GM23338 (cell line): ENCODE measurements at regions not wholly inside any gene's neighbourhood (a gene's known extent, or its start where the extent isn't known, plus 50 kb on each side); places are given as distances from the start of the nearest gene placed in this dataset.

ENCODE experiments used
- ATAC-seq: fragments of 200-7000 bp; cut with Tn5 transposase; 3 replicates; pipeline ENCODE4 v1.9.1; 2020
- DNase-seq: peaks from one replicate; pipeline ENCODE4 v3.0.0-alpha.2; 2015; ENCODE audit warnings: low spot score
- H2AFZ ChIP-seq: fragments of 200-600 bp; sonication (generic); 2 replicates; pipeline ENCODE4 v1.8.0; 2016; ENCODE audit warnings: antibody characterized with exemption, mild to moderate bottlenecking, moderate library complexity
- H3F3A ChIP-seq: fragments of 200-600 bp; sonication (generic); replicated peaks from 2 replicates; pipeline ENCODE4 v1.8.0; 2017; ENCODE audit warnings: antibody characterized with exemption, mixed run types, low read depth
- H3K27ac ChIP-seq: fragments of 200-600 bp; sonication (generic); 2 replicates; pipeline ENCODE4 v1.6.1; 2016; ENCODE audit warnings: low read depth
- H3K27me3 ChIP-seq: fragments of 200-600 bp; sonication (generic); 2 replicates; pipeline ENCODE4 v1.8.0; 2016; ENCODE audit warnings: mild to moderate bottlenecking, mixed run types, moderate library complexity; ENCODE audit not compliant: insufficient read depth
- H3K36me3 ChIP-seq: fragments of 200-600 bp; sonication (generic); 2 replicates; pipeline ENCODE4 v1.8.0; 2016; ENCODE audit warnings: mild to moderate bottlenecking; ENCODE audit not compliant: insufficient read depth
- H3K4me1 ChIP-seq: fragments of 200-600 bp; sonication (generic); 2 replicates; pipeline ENCODE4 v1.8.0; 2016; ENCODE audit warnings: mild to moderate bottlenecking, moderate library complexity; ENCODE audit not compliant: insufficient read depth
- H3K4me2 ChIP-seq: fragments of 200-600 bp; sonication (generic); 2 replicates; pipeline ENCODE4 v1.7.1; 2017; ENCODE audit warnings: mixed run types
- H3K4me3 ChIP-seq: fragments of 200-600 bp; sonication (generic); 2 replicates; pipeline ENCODE4 v1.6.1; 2016; ENCODE audit warnings: mixed run types
- H3K79me2 ChIP-seq: fragments of 200-600 bp; sonication (generic); replicated peaks from 2 replicates; pipeline ENCODE4 v1.8.0; 2017; ENCODE audit warnings: mild to moderate bottlenecking; ENCODE audit not compliant: insufficient read depth
- H3K9me2 ChIP-seq: fragments of 200-600 bp; sonication (generic); 2 replicates; pipeline ENCODE4 v1.8.0; 2017; ENCODE audit not compliant: insufficient read depth
- H4K20me1 ChIP-seq: fragments of 200-600 bp; sonication (generic); replicated peaks from 2 replicates; pipeline ENCODE4 v1.8.0; 2017; ENCODE audit warnings: mild to moderate bottlenecking; ENCODE audit not compliant: insufficient read depth
- H3K27ac Mint-ChIP-seq: 2 replicates; pipeline ENCODE4 v1.8.0; 2020; ENCODE audit warnings: inconsistent platforms, mild to moderate bottlenecking, moderate library complexity, mixed read lengths
- H3K27me3 Mint-ChIP-seq: 3 replicates; pipeline ENCODE4 v1.8.0; 2022; ENCODE audit warnings: low read depth, mild to moderate bottlenecking, moderate library complexity, mixed read lengths, inconsistent platforms; ENCODE audit not compliant: insufficient read depth, poor library complexity
- H3K36me3 Mint-ChIP-seq: 3 replicates; pipeline ENCODE4 v1.8.0; 2021; ENCODE audit warnings: low read depth, mild to moderate bottlenecking, inconsistent platforms, moderate library complexity, mixed read lengths
- H3K4me1 Mint-ChIP-seq: 3 replicates; pipeline ENCODE4 v1.8.0; 2020; ENCODE audit warnings: mild to moderate bottlenecking, inconsistent platforms, mixed read lengths
- H3K4me3 Mint-ChIP-seq: 3 replicates; pipeline ENCODE4 v1.8.0; 2021; ENCODE audit warnings: moderate library complexity, mild to moderate bottlenecking, inconsistent platforms, mixed read lengths
- H3K9me3 Mint-ChIP-seq: 3 replicates; pipeline ENCODE4 v1.8.0; 2020; ENCODE audit warnings: moderate library complexity, mild to moderate bottlenecking, inconsistent platforms, mixed read lengths
- CTCF ChIP-seq, 2 experiments: fragments of 200-600 bp in 1 of 2; sonication (generic) in 1 of 2; conservative IDR thresholded peaks; 2 replicates each; pipeline versions ENCODE4 v1.5.1 to v1.6.1; 2016 to 2017; ENCODE audit warnings: antibody characterized with exemption in 2 of 2, low read depth in 2 of 2, mild to moderate bottlenecking in 2 of 2, moderate library complexity in 1 of 2
- EZH2phosphoT487 ChIP-seq: fragments of 200-600 bp; sonication (generic); IDR thresholded peaks from one replicate; pipeline ENCODE4 v1.8.1; 2018; ENCODE audit warnings: antibody characterized with exemption; ENCODE audit not compliant: unreplicated experiment
- NANOG ChIP-seq: IDR thresholded peaks from 2 replicates; pipeline ENCODE4 v1.6.1; 2016; ENCODE audit warnings: antibody characterized with exemption, borderline replicate concordance
- REST ChIP-seq: IDR thresholded peaks from one replicate; pipeline ENCODE4 v1.6.1; 2018; ENCODE audit warnings: antibody characterized with exemption; ENCODE audit not compliant: unreplicated experiment
- ZNF462 ChIP-seq: fragments of 250-450 bp; sonication (Bioruptor Pico); IDR thresholded peaks from 2 replicates; pipeline ENCODE4 v1.5.0; 2020; ENCODE audit warnings: mild to moderate bottlenecking, moderate library complexity

GRCh38 chr2:16223161-16223840, 283.0 kb downstream of the MYCN start:
- Mint-ChIP-seq H3K36me3 (no peaks in the 10 kb centered on the region), H3K4me3 (no peak overlapping the region), H3K27me3 (peaks cover 14% of the 10 kb centered on the region), H3K27ac (no peak overlapping the region), H3K9me3 (no peaks in the 10 kb centered on the region), H3K4me1 (peaks cover 35% of the 10 kb centered on the region)
- Histone ChIP-seq H4K20me1 (no peaks in the 10 kb centered on the region), H3K4me2 (no peak overlapping the region), H2AFZ (peak overlapping the region; percentile 76), H3K9me2 (peaks cover 12% of the 10 kb centered on the region), H3K36me3 (no peaks in the 10 kb centered on the region), H3F3A (no peaks in the 10 kb centered on the region), H3K27me3 (no peaks in the 10 kb centered on the region), H3K79me2 (no peaks in the 10 kb centered on the region), H3K4me1 (peaks cover 15% of the 10 kb centered on the region), H3K4me3 (no peak overlapping the region), H3K27ac (no peak overlapping the region)
- ATAC-seq = peak; percentile 12; the same call in 2 of the 3 replicates
- TF ChIP-seq REST (no peak), CTCF (conservative IDR thresholded peaks at IDR 0.05; ENCODE audit: low read depth in 2 of 2) (peak in 1 of 2 experiments; percentile 30; a peak in 2 of 4 replicates)
- no peak for DNase-seq

GRCh38 chr2:16222326-16222725, 282.0 kb downstream of the MYCN start:
- Histone ChIP-seq H3K9me2 (peaks cover 12% of the 10 kb centered on the region), H4K20me1 (no peaks in the 10 kb centered on the region), H3K27ac (no peak overlapping the region), H3K4me3 (no peak overlapping the region), H3K79me2 (no peaks in the 10 kb centered on the region), H3F3A (no peaks in the 10 kb centered on the region), H3K36me3 (no peaks in the 10 kb centered on the region), H3K4me1 (peaks cover 9% of the 10 kb centered on the region), H3K4me2 (no peak overlapping the region), H3K27me3 (no peaks in the 10 kb centered on the region), H2AFZ (no peak overlapping the region)
- DNase-seq (no peak), ATAC-seq (no peak)
- H3K27me3 Mint-ChIP-seq = peaks cover 16% of the 10 kb centered on the region
- H3K4me3 Mint-ChIP-seq = no peak overlapping the region
- H3K4me1 Mint-ChIP-seq = peaks cover 29% of the 10 kb centered on the region
- H3K27ac Mint-ChIP-seq = no peak overlapping the region
- no peaks in the 10 kb centered on the region for H3K9me3 Mint-ChIP-seq
- no peaks in the 10 kb centered on the region for H3K36me3 Mint-ChIP-seq
- TF ChIP-seq REST = no peak
- no peak for TF ChIP-seq NANOG
- TF ChIP-seq EZH2phosphoT487 = no peak
- TF ChIP-seq ZNF462 (CRISPR knock-in tag) = no peak
